NB4 (cell line): ENCODE measurements at regions not wholly inside any gene's neighbourhood (a gene's known extent, or its start where the extent isn't known, plus 50 kb on each side); places are given as distances from the start of the nearest gene placed in this dataset.
A peak's percentile ranks its signal among the peaks of the same experiment; 100 is the strongest.

ENCODE experiments used
- DNase-seq: peaks from one replicate; pipeline ENCODE4 v3.0.0; 2010; ENCODE audit warnings: low read depth
- H3K4me3 ChIP-seq: one replicate; pipeline ENCODE4 v1.5.1; 2011; ENCODE audit warnings: mild to moderate bottlenecking, low read depth, low read length, moderate library complexity
- CTCF ChIP-seq: IDR thresholded peaks from one replicate; pipeline ENCODE4 v1.5.1; 2012; ENCODE audit warnings: low read depth, low read length
- MAX ChIP-seq: IDR thresholded peaks from 2 replicates; pipeline ENCODE4 v1.6.1; 2011; ENCODE audit warnings: low read depth, low read length
- MYC ChIP-seq: IDR thresholded peaks from 2 replicates; pipeline ENCODE4 v1.6.1; 2011; ENCODE audit warnings: low read depth, low read length
- POLR2A ChIP-seq: IDR thresholded peaks from 2 replicates; pipeline ENCODE4 v1.6.1; 2011; ENCODE audit warnings: mild to moderate bottlenecking; ENCODE audit not compliant: insufficient read length; ENCODE audit errors: extremely low read depth

DNA sequence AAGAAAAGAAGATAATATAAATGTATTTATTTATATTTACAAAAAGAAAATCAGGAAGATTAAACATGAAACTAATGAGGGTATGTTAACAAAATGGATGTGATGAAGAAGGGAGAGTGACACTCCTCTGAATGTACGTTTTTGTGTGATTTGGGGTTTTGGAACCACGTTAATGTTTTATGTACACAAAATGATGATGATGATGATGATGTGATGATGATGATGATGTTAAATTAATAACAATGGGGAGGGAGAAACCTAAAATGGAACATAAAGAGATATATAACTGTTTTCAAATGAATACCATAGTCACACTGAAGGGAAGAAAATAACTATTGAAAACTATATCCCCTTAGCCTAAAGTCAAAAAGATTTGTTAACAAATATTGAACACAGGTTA lies 143.1 kb downstream of the RCN1 start:
- DNase-seq: no peak
- TF ChIP-seq POLR2A (no peak), CTCF (no peak), MAX (no peak), MYC (no peak)
- no peak overlapping the region for H3K4me3 ChIP-seq

GRCh38 chr11:32244453-32244852 lies 153.6 kb downstream of the RCN1 start:
- no peak overlapping the region for H3K4me3 ChIP-seq
- no peak for DNase-seq
- TF ChIP-seq CTCF: no peak
- no peak for TF ChIP-seq POLR2A
- TF ChIP-seq MYC: no peak

GRCh38 chr11:32253706-32254105 lies 162.8 kb downstream of the RCN1 start:
- H3K4me3 ChIP-seq: no peak overlapping the region
- no peak for TF ChIP-seq POLR2A
- no peak for TF ChIP-seq CTCF
- no peak for TF ChIP-seq MAX
- TF ChIP-seq MYC: no peak
- no peak for DNase-seq

DNA sequence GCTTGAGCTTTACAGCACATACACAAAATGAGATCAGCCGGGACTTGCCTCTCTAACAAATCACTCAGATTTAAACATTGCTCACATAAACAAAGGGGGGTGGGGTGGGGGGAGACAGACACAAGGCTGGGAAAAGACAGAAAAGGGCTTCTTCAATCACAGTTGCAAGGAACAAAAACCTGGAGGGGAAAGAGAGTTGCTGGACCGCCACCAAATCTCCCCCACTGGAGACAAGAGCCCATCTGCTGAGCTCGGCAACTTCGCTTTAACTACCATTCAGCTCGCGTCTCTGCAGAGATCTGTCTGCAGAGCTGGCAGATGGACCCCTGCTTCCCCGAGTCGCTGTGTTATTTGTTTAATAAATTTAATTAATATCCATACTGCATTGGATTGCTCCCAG lies 165.0 kb downstream of the RCN1 start:
- DNase-seq: no peak
- H3K4me3 ChIP-seq: no peak overlapping the region
- TF ChIP-seq POLR2A: no peak
- no peak for TF ChIP-seq MYC
- TF ChIP-seq CTCF: no peak

DNA sequence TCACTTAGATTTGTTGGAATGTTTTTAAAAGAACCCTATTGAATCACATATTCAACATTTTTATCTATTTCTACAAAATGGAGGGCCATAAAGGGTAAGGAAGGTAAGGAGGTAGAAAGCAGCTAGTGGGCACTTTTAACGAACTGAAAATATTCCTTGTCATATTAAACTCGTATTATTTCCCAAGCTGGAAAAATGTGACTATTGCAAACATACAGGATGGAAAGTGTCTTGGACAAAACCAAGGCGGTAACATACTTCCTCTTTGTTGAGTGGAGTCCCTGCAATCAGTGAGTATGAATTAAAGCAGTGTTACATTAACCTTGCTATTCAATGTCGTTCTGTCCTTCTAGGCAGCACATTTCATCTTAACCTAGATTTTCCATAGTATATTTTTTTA lies 165.6 kb downstream of the RCN1 start:
- no peak for DNase-seq
- no peak overlapping the region for H3K4me3 ChIP-seq
- no peak for TF ChIP-seq MAX
- TF ChIP-seq CTCF: no peak
- no peak for TF ChIP-seq MYC
- TF ChIP-seq POLR2A: no peak

DNA sequence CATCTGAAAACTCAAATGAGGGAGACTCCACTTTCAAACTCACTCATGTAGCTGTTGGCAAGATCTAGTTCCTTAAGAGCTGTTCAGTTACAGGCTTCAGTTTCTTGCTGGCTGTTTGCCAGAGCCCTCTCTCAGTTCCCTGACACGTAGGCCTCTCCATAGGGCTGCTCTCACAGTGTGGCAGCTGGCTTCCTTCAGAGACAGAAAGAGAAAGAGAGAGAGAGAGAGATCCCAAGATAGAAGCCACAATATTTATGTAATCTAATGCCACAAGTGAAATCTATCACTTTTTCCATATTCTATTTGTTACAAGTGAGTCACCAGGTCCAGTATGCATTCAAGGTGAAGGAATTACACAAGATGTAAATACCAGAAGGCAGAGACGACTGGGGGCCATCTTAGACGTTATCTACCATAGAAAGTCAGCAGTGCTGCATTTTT lies 168.8 kb downstream of the RCN1 start:
- no peak overlapping the region for H3K4me3 ChIP-seq
- peak; percentile 9 for DNase-seq
- TF ChIP-seq MAX (no peak), MYC (no peak), CTCF (no peak), POLR2A (no peak)
